Neural cell (in vitro differentiated cells): ENCODE measurements at regions not wholly inside any gene's neighbourhood (a gene's known extent, or its start where the extent isn't known, plus 50 kb on each side); places are given as distances from the start of the nearest gene placed in this dataset.

Experiments used
- H2AFZ ChIP-seq: fragments of 200-600, 300-800 bp; sonication (generic), shearing (Covaris generic); 2 replicates; pipeline ENCODE4 v1.6.0; 2014; ENCODE audit warnings: low read depth, mild to moderate bottlenecking, antibody characterized with exemption, low read length, moderate library complexity
- H3F3A ChIP-seq: fragments of 200-600 bp; shearing (Covaris generic); 2 replicates; pipeline ENCODE4 v1.6.1; 2016; ENCODE audit warnings: mild to moderate bottlenecking, moderate library complexity, mixed read lengths, antibody characterized with exemption, low read length; ENCODE audit not compliant: insufficient read depth, poor library complexity, severe bottlenecking
- H3K27ac ChIP-seq: fragments of 200-600, 300-800 bp; sonication (generic), shearing (Covaris generic); 2 replicates; pipeline ENCODE4 v1.5.1; 2014; ENCODE audit warnings: mild to moderate bottlenecking, low read length, moderate library complexity
- H3K27me3 ChIP-seq: fragments of 300-800, 200-600 bp; sonication (generic), shearing (Covaris generic); 2 replicates; pipeline ENCODE4 v1.6.0; 2014; ENCODE audit warnings: mild to moderate bottlenecking, low read depth, low read length, moderate library complexity; ENCODE audit not compliant: insufficient read depth
- H3K36me3 ChIP-seq: fragments of 300-800, 200-600 bp; sonication (generic), shearing (Covaris generic); 2 replicates; pipeline ENCODE4 v1.5.1; 2014; ENCODE audit warnings: mild to moderate bottlenecking, antibody characterized with exemption, low read length, moderate library complexity; ENCODE audit not compliant: insufficient read depth
- H3K4me2 ChIP-seq: fragments of 300-800, 200-600 bp; sonication (generic), shearing (Covaris generic); 2 replicates; pipeline ENCODE4 v1.6.0; 2014; ENCODE audit warnings: mild to moderate bottlenecking, low read length
- H3K4me3 ChIP-seq: fragments of 300-800, 200-600 bp; sonication (generic), shearing (Covaris generic); 2 replicates; pipeline ENCODE4 v1.5.1; 2014; ENCODE audit warnings: mild to moderate bottlenecking, low read length, moderate library complexity
- H3K79me2 ChIP-seq: fragments of 200-600 bp; shearing (Covaris generic); replicated peaks from 2 replicates; pipeline ENCODE4 v1.6.0; 2014; ENCODE audit warnings: mild to moderate bottlenecking, low read length, moderate library complexity; ENCODE audit not compliant: insufficient read depth
- H3K9ac ChIP-seq: fragments of 300-800, 200-600 bp; sonication (generic), shearing (Covaris generic); 2 replicates; pipeline ENCODE4 v1.6.1; 2016; ENCODE audit warnings: mild to moderate bottlenecking, low read length, mixed read lengths
- H3K9me2 ChIP-seq: fragments of 200-600 bp; shearing (Covaris generic); 2 replicates; pipeline ENCODE4 v1.6.1; 2016; ENCODE audit warnings: mild to moderate bottlenecking, low read length, mixed read lengths; ENCODE audit not compliant: insufficient read depth
- H3K9me3 ChIP-seq: fragments of 200-600, 300-800 bp; sonication (generic), shearing (Covaris generic); 2 replicates; pipeline ENCODE4 v1.6.1; 2016; ENCODE audit warnings: mild to moderate bottlenecking, mixed run types, low read length, moderate library complexity, mixed read lengths
- H4K20me1 ChIP-seq: fragments of 200-600 bp; shearing (Covaris generic); 2 replicates; pipeline ENCODE4 v1.6.1; 2016; ENCODE audit warnings: mild to moderate bottlenecking, mixed run types; ENCODE audit not compliant: insufficient read depth
- CTCF ChIP-seq: fragments of 450-650 bp; IDR thresholded peaks from 2 replicates; pipeline ENCODE4 v1.5.1; 2014; ENCODE audit warnings: antibody characterized with exemption, mild to moderate bottlenecking, moderate library complexity; ENCODE audit not compliant: poor library complexity, severe bottlenecking
- EP300 ChIP-seq: fragments of 450-650 bp; conservative IDR thresholded peaks from 2 replicates; pipeline ENCODE4 v1.6.1; 2014; ENCODE audit warnings: antibody characterized with exemption, mild to moderate bottlenecking, moderate library complexity; ENCODE audit not compliant: poor library complexity, severe bottlenecking
- EZH2 ChIP-seq: fragments of 200-600, 300-800 bp; shearing (Covaris generic), sonication (generic); IDR thresholded peaks from 2 replicates; pipeline ENCODE4 v1.6.1; 2014; ENCODE audit warnings: antibody characterized with exemption, low read length, borderline replicate concordance, mild to moderate bottlenecking; ENCODE audit not compliant: insufficient read depth, poor library complexity, severe bottlenecking
- MXI1 ChIP-seq: fragments of 450-650 bp; conservative IDR thresholded peaks from 2 replicates; pipeline ENCODE4 v1.6.1; 2014; ENCODE audit warnings: antibody characterized with exemption, mild to moderate bottlenecking; ENCODE audit not compliant: poor library complexity, severe bottlenecking
- POLR2AphosphoS5 ChIP-seq: IDR thresholded peaks from 2 replicates; pipeline ENCODE4 v1.6.1; 2012
- RAD21 ChIP-seq: fragments of 450-650 bp; conservative IDR thresholded peaks from 2 replicates; pipeline ENCODE4 v1.6.1; 2014; ENCODE audit warnings: antibody characterized with exemption, mild to moderate bottlenecking, moderate library complexity
- REST ChIP-seq: IDR thresholded peaks from 2 replicates; pipeline ENCODE4 v1.6.1; 2012; ENCODE audit warnings: borderline replicate concordance
- SMC3 ChIP-seq: fragments of 450-650 bp; conservative IDR thresholded peaks from 2 replicates; pipeline ENCODE4 v1.6.1; 2014; ENCODE audit warnings: antibody characterized with exemption, mild to moderate bottlenecking, moderate library complexity; ENCODE audit not compliant: poor library complexity
- TAF1 ChIP-seq: IDR thresholded peaks from 2 replicates; pipeline ENCODE4 v1.6.1; 2012; ENCODE audit warnings: low read depth

GRCh38 chr20:48102931-48103660 lies 317.8 kb upstream of the SULF2 start:
- Histone ChIP-seq H3K9me2 (no peaks in the 10 kb centered on the region), H3K27me3 (no peaks in the 10 kb centered on the region), H3K79me2 (no peaks in the 10 kb centered on the region), H3K36me3 (no peaks in the 10 kb centered on the region), H3F3A (no peaks in the 10 kb centered on the region), H3K4me3 (no peak overlapping the region), H3K9ac (no peak overlapping the region), H3K9me3 (no peaks in the 10 kb centered on the region), H3K27ac (no peak overlapping the region), H2AFZ (no peak overlapping the region), H4K20me1 (no peaks in the 10 kb centered on the region), H3K4me2 (no peak overlapping the region)
- TF ChIP-seq POLR2AphosphoS5 (no peak), RAD21 (no peak)

GRCh38 chr20:48102076-48102787 lies 317.0 kb upstream of the SULF2 start:
- H3K9me3 ChIP-seq, result no peaks in the 10 kb centered on the region
- no peaks in the 10 kb centered on the region for H3K27me3 ChIP-seq
- no peak overlapping the region for H2AFZ ChIP-seq
- H3K4me2 ChIP-seq, result no peak overlapping the region
- no peaks in the 10 kb centered on the region for H3K36me3 ChIP-seq
- no peaks in the 10 kb centered on the region for H3K9me2 ChIP-seq
- H3K4me3 ChIP-seq, result no peak overlapping the region
- H4K20me1 ChIP-seq, result no peaks in the 10 kb centered on the region
- H3K9ac ChIP-seq, result no peak overlapping the region
- no peaks in the 10 kb centered on the region for H3F3A ChIP-seq
- TF ChIP-seq REST (no peak), TAF1 (no peak), EZH2 (no peak), CTCF (no peak), SMC3 (no peak), EP300 (no peak), MXI1 (no peak), POLR2AphosphoS5 (no peak), RAD21 (no peak)
- H3K27ac ChIP-seq, result no peak overlapping the region
- H3K79me2 ChIP-seq, result no peaks in the 10 kb centered on the region
